HG03108 (cell line): ENCODE measurements at regions not wholly inside any gene's neighbourhood (a gene's known extent, or its start where the extent isn't known, plus 50 kb on each side); places are given as distances from the start of the nearest gene placed in this dataset.

Experiments used
- ATAC-seq: cut with Tn5 transposase; IDR thresholded peaks from one replicate; pipeline ENCODE4 v1.9.1; 2021; ENCODE audit warnings: moderate library complexity; ENCODE audit not compliant: unreplicated experiment

- no peak for ATAC-seq
Observed at GRCh38 chr9:31067418-31067817, 1317.0 kb upstream of the ACO1 start.

- no peak for ATAC-seq
Observed at GRCh38 chr9:31071606-31072286, 1312.7 kb upstream of the ACO1 start.

GRCh38 chr9:31078175-31078574 is 1306.3 kb upstream of the ACO1 start:
- no peak for ATAC-seq

GRCh38 chr9:31084350-31084749 is 1300.1 kb upstream of the ACO1 start:
- ATAC-seq = no peak

GRCh38 chr9:31089549-31090221 is 1294.8 kb upstream of the ACO1 start:
- no peak for ATAC-seq

- ATAC-seq = no peak
Observed at GRCh38 chr9:31100311-31100710, 1284.1 kb upstream of the ACO1 start.

GRCh38 chr9:31103836-31104235 is 1280.6 kb upstream of the ACO1 start:
- ATAC-seq = no peak

GRCh38 chr9:31104249-31104648 is 1280.2 kb upstream of the ACO1 start:
- ATAC-seq = no peak

- ATAC-seq = no peak
Observed at GRCh38 chr9:31112491-31112890, 1272.0 kb upstream of the ACO1 start.

- ATAC-seq = no peak
Observed at GRCh38 chr9:31114346-31114745, 1270.1 kb upstream of the ACO1 start.

- peak; percentile 86 for ATAC-seq
Observed at GRCh38 chr9:31119890-31120454, 1264.5 kb upstream of the ACO1 start.

- no peak for ATAC-seq
Observed at GRCh38 chr9:31124389-31124788, 1260.1 kb upstream of the ACO1 start.

- ATAC-seq = no peak
Observed at GRCh38 chr9:31135567-31135966, 1248.9 kb upstream of the ACO1 start.

- no peak for ATAC-seq
Observed at GRCh38 chr9:31136524-31136923, 1247.9 kb upstream of the ACO1 start.

- no peak for ATAC-seq
Observed at GRCh38 chr9:31137176-31138160, 1247.0 kb upstream of the ACO1 start.

- ATAC-seq = no peak
Observed at GRCh38 chr9:31140316-31140715, 1244.1 kb upstream of the ACO1 start.

- ATAC-seq = no peak
Observed at GRCh38 chr9:31142456-31142855, 1242.0 kb upstream of the ACO1 start.

- ATAC-seq = no peak
Observed at GRCh38 chr9:31144614-31145013, 1239.8 kb upstream of the ACO1 start.

GRCh38 chr9:31146485-31147166 is 1237.8 kb upstream of the ACO1 start:
- peak; percentile 94 for ATAC-seq

- no peak for ATAC-seq
Observed at GRCh38 chr9:31153250-31153840, 1231.1 kb upstream of the ACO1 start.
